Skeletal muscle satellite cell (primary cell): ENCODE measurements at regions not wholly inside any gene's neighbourhood (a gene's known extent, or its start where the extent isn't known, plus 50 kb on each side); places are given as distances from the start of the nearest gene placed in this dataset.
"Not testable (repeated sequence)": the region's sequence is repeated elsewhere in the genome, so short reads cannot be mapped to it uniquely, and the experiment has no call there.

Source experiments
- H3K27me3 ChIP-seq: 2 replicates; pipeline ENCODE4 v1.7.0; 2013; ENCODE audit warnings: low read length; ENCODE audit not compliant: control insufficient read depth, insufficient read depth
- H3K36me3 ChIP-seq: 2 replicates; pipeline ENCODE4 v1.7.0; 2013; ENCODE audit warnings: mild to moderate bottlenecking, control low read depth, low read length; ENCODE audit not compliant: insufficient read depth
- H3K4me1 ChIP-seq: 2 replicates; pipeline ENCODE4 v1.7.0; 2013; ENCODE audit warnings: low read length; ENCODE audit not compliant: control insufficient read depth, insufficient read depth
- H3K4me2 ChIP-seq: 2 replicates; pipeline ENCODE4 v1.7.0; 2013; ENCODE audit warnings: mild to moderate bottlenecking, low read length
- H3K4me3 ChIP-seq: 2 replicates; pipeline ENCODE4 v1.7.0; 2013; ENCODE audit warnings: low read length
- H3K9ac ChIP-seq: 2 replicates; pipeline ENCODE4 v1.7.0; 2013; ENCODE audit warnings: mild to moderate bottlenecking, low read depth, low read length, moderate library complexity
- H3K9me3 ChIP-seq: replicated peaks from 2 replicates; pipeline ENCODE4 v1.7.0; 2013; ENCODE audit warnings: mild to moderate bottlenecking, control low read depth, low read length

GRCh38 chr1:220966041-220966440, 86.8 kb downstream of the HLX start:
- H3K4me1 ChIP-seq = peaks cover 23% of the 10 kb centered on the region

GRCh38 chr1:220966473-220966872, 87.2 kb downstream of the HLX start:
- peaks cover 19% of the 10 kb centered on the region for H3K4me1 ChIP-seq
- no peak overlapping the region for H3K9ac ChIP-seq
- no peaks in the 10 kb centered on the region for H3K27me3 ChIP-seq
- H3K4me3 ChIP-seq = no peak overlapping the region
- H3K4me2 ChIP-seq = no peak overlapping the region
- H3K9me3 ChIP-seq = no peaks in the 10 kb centered on the region
- no peaks in the 10 kb centered on the region for H3K36me3 ChIP-seq

More at GRCh38 chr1:220966041-220966440, 86.8 kb downstream of the HLX start:
- Histone ChIP-seq H3K4me3 (no peak overlapping the region), H3K27me3 (no peaks in the 10 kb centered on the region), H3K36me3 (no peaks in the 10 kb centered on the region), H3K4me2 (no peak overlapping the region), H3K9me3 (no peaks in the 10 kb centered on the region), H3K9ac (no peak overlapping the region)

DNA sequence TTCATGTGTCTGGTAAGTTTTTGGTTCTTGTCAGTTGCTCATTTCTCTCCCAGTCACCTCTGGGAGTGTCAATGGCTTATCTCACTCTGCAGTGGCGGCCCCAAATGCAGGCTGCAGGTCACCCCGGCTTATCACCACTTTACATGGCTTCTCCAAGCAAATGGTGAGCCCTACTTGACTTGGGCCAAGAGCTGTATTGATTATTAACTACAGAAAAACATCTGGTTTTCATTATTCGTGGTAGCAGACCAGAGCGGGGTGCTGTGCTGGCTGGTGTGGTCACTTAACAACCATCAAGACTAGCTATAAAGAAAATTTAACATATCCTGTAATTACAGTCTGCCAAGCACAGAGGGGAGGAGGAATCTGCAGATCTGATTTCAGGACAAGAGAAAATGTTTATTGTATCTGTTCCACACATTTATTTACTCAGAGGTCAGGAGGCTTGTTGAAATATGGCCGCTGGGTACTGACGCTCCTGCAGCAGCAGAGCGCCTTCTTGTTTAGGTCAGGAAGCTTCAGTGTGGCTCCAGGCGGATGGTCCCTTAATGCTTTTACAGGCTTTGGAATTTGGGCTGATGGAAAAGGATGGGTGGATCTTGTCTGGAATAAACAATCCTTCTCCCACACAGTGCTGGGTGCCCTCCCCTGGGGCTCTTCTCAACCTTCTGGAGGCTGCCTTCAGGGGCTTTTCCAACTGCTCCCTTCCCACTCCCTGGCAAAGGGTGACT, 87.8 kb downstream of the HLX start:
- Histone ChIP-seq H3K4me2 (no peak overlapping the region), H3K36me3 (no peaks in the 10 kb centered on the region), H3K9me3 (no peaks in the 10 kb centered on the region), H3K4me1 (peaks cover 15% of the 10 kb centered on the region), H3K27me3 (no peaks in the 10 kb centered on the region), H3K9ac (no peak overlapping the region), H3K4me3 (no peak overlapping the region)

- no peaks in the 10 kb centered on the region for H3K27me3 ChIP-seq
- no peak overlapping the region for H3K4me3 ChIP-seq
- H3K9me3 ChIP-seq = no peaks in the 10 kb centered on the region
- no peak overlapping the region for H3K9ac ChIP-seq
- peaks cover 8% of the 10 kb centered on the region for H3K4me1 ChIP-seq
- no peaks in the 10 kb centered on the region for H3K36me3 ChIP-seq
- no peak overlapping the region for H3K4me2 ChIP-seq
These were observed 88.7 kb downstream of the HLX start for GRCh38 chr1:220967911-220968310.

- not testable (repeated sequence) for H3K4me3 ChIP-seq, H3K4me2 ChIP-seq, H3K27me3 ChIP-seq, H3K36me3 ChIP-seq, H3K9me3 ChIP-seq, H3K4me1 ChIP-seq
- peak overlapping the region; percentile 25 for H3K9ac ChIP-seq
These were observed 90.0 kb downstream of the HLX start for GRCh38 chr1:220969281-220969680.

- Histone ChIP-seq H3K27me3 (no peaks in the 10 kb centered on the region), H3K36me3 (no peaks in the 10 kb centered on the region), H3K4me3 (no peak overlapping the region), H3K9me3 (no peaks in the 10 kb centered on the region), H3K4me1 (peaks cover 5% of the 10 kb centered on the region), H3K9ac (peak overlapping the region; percentile 2), H3K4me2 (no peak overlapping the region)
These were observed 91.1 kb downstream of the HLX start for GRCh38 chr1:220970311-220970710.

- Histone ChIP-seq H3K4me2 (no peak overlapping the region), H3K4me1 (peaks cover 5% of the 10 kb centered on the region), H3K9ac (no peak overlapping the region), H3K9me3 (no peaks in the 10 kb centered on the region), H3K36me3 (no peaks in the 10 kb centered on the region), H3K27me3 (no peaks in the 10 kb centered on the region), H3K4me3 (no peak overlapping the region)
These were observed 92.0 kb downstream of the HLX start for GRCh38 chr1:220971221-220971620.

GRCh38 chr1:220974431-220974830, 95.2 kb downstream of the HLX start:
- no peaks in the 10 kb centered on the region for H3K27me3 ChIP-seq
- H3K9ac ChIP-seq = no peak overlapping the region
- no peak overlapping the region for H3K4me2 ChIP-seq
- H3K4me3 ChIP-seq = no peak overlapping the region
- H3K4me1 ChIP-seq = peaks cover 5% of the 10 kb centered on the region
- H3K36me3 ChIP-seq = no peaks in the 10 kb centered on the region
- no peaks in the 10 kb centered on the region for H3K9me3 ChIP-seq

DNA sequence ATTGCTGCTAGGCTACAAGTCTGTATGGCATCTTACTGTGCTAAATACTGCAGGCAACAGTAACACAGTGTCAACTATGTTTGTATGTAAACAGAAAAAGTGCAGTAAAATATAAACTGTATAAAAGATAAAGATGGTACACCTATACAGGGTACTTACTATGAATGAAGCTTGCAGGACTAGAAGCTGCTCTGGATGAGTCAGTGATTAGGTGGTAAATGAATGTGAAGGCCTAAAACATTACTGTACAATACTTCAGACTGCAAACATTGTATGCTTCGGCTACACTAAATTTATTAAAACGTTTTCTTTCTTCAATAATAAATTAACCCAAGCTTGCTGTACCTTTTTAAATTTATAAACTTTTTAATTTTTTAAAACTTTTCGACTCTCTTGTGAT, 97.1 kb downstream of the HLX start:
- no peak overlapping the region for H3K4me3 ChIP-seq
- H3K36me3 ChIP-seq = no peaks in the 10 kb centered on the region
- no peaks in the 10 kb centered on the region for H3K27me3 ChIP-seq
- H3K9me3 ChIP-seq = no peaks in the 10 kb centered on the region
- no peaks in the 10 kb centered on the region for H3K4me1 ChIP-seq
- H3K4me2 ChIP-seq = no peak overlapping the region
- no peak overlapping the region for H3K9ac ChIP-seq

DNA sequence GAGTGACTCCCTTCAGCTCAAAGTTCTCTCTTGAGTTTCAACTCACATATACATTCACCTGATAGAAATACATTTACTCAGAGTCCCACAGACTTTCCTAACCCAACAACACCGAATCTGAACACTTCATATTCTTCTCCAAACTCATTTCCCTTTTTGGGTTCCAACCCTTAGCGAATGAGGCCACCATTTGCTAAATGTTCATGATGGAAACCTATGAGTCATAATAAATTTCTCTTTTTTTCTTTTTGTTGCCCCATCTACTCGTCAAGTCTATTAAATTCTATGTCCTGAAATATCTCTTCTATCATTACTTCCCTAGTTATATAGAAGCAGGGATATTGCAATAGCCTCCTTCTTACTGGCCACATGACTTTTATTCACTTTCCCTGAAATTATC, 100.1 kb downstream of the HLX start:
- H3K27me3 ChIP-seq = no peaks in the 10 kb centered on the region
- no peaks in the 10 kb centered on the region for H3K4me1 ChIP-seq
- no peak overlapping the region for H3K4me2 ChIP-seq
- no peaks in the 10 kb centered on the region for H3K9me3 ChIP-seq
- no peak overlapping the region for H3K9ac ChIP-seq
- no peaks in the 10 kb centered on the region for H3K36me3 ChIP-seq
- H3K4me3 ChIP-seq = no peak overlapping the region

- Histone ChIP-seq H3K36me3 (no peaks in the 10 kb centered on the region), H3K9ac (no peak overlapping the region), H3K27me3 (no peaks in the 10 kb centered on the region), H3K4me1 (no peaks in the 10 kb centered on the region), H3K9me3 (no peaks in the 10 kb centered on the region), H3K4me3 (no peak overlapping the region), H3K4me2 (no peak overlapping the region)
These were observed 103.4 kb downstream of the HLX start for GRCh38 chr1:220982686-220983085.

GRCh38 chr1:220983877-220984635, 104.8 kb downstream of the HLX start:
- Histone ChIP-seq H3K36me3 (no peaks in the 10 kb centered on the region), H3K9me3 (no peaks in the 10 kb centered on the region), H3K4me3 (no peak overlapping the region), H3K9ac (no peak overlapping the region), H3K4me1 (no peaks in the 10 kb centered on the region), H3K4me2 (no peak overlapping the region), H3K27me3 (no peaks in the 10 kb centered on the region)
